ENCODE measurements at regions not wholly inside any gene's neighbourhood (a gene's known extent, or its start where the extent isn't known, plus 50 kb on each side); places are given as distances from the start of the nearest gene placed in this dataset.

DNA sequence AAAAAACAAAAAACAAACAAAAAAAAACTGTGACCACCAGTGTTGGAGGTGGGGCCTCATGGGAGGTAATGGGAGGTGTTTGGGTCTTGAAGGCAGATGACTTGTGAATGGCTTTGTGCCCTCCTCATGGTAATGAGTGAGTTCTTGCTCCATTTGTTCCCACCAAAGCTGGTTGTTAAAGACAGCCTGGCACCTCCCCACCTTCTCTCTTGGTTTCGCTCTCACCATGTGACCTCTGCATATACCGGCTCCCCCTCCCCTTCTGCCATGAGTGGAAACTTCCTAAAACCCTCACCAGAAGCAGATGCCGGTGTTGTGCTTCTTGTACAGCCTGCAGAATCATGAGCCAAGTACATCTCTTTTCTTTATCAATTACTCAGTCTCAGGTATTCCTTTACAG, 61.5 kb upstream of the ATP11B start:
- TF ChIP-seq, protein P1, sequence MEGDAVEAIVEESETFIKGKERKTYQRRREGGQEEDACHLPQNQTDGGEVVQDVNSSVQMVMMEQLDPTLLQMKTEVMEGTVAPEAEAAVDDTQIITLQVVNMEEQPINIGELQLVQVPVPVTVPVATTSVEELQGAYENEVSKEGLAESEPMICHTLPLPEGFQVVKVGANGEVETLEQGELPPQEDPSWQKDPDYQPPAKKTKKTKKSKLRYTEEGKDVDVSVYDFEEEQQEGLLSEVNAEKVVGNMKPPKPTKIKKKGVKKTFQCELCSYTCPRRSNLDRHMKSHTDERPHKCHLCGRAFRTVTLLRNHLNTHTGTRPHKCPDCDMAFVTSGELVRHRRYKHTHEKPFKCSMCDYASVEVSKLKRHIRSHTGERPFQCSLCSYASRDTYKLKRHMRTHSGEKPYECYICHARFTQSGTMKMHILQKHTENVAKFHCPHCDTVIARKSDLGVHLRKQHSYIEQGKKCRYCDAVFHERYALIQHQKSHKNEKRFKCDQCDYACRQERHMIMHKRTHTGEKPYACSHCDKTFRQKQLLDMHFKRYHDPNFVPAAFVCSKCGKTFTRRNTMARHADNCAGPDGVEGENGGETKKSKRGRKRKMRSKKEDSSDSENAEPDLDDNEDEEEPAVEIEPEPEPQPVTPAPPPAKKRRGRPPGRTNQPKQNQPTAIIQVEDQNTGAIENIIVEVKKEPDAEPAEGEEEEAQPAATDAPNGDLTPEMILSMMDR (IDR thresholded peaks at IDR 0.05), result no peak
- no peak for TF ChIP-seq EZH2 (IDR thresholded peaks at IDR 0.05; ENCODE audit: borderline replicate concordance, insufficient read depth, low read depth, low read length, poor library complexity, severe bottlenecking)
